ENCODE measurements at regions not wholly inside any gene's neighbourhood (a gene's known extent, or its start where the extent isn't known, plus 50 kb on each side); places are given as distances from the start of the nearest gene placed in this dataset.

DNA sequence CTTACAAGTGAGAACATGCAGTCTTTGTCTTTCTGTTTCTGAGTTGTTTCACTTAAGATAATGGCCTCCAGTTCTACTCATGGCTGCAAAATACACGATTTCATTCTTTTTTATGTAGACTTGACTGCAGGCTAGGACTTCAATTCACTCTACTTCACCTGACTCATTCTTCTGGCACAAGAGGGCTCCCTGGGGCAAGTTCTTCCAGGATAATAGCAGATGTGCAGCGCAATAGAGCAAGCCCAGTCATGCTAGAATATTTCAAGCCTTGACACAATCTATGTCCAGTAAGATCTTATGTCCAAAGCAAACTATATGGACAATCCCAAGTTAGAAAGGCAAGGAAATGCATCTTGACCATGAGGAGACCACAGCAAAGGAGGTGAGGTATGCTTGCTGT lies 211.7 kb upstream of the GADL1 start:
- TF ChIP-seq, protein P1, sequence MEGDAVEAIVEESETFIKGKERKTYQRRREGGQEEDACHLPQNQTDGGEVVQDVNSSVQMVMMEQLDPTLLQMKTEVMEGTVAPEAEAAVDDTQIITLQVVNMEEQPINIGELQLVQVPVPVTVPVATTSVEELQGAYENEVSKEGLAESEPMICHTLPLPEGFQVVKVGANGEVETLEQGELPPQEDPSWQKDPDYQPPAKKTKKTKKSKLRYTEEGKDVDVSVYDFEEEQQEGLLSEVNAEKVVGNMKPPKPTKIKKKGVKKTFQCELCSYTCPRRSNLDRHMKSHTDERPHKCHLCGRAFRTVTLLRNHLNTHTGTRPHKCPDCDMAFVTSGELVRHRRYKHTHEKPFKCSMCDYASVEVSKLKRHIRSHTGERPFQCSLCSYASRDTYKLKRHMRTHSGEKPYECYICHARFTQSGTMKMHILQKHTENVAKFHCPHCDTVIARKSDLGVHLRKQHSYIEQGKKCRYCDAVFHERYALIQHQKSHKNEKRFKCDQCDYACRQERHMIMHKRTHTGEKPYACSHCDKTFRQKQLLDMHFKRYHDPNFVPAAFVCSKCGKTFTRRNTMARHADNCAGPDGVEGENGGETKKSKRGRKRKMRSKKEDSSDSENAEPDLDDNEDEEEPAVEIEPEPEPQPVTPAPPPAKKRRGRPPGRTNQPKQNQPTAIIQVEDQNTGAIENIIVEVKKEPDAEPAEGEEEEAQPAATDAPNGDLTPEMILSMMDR (IDR thresholded peaks at IDR 0.05): no peak
- TF ChIP-seq, protein P2, sequence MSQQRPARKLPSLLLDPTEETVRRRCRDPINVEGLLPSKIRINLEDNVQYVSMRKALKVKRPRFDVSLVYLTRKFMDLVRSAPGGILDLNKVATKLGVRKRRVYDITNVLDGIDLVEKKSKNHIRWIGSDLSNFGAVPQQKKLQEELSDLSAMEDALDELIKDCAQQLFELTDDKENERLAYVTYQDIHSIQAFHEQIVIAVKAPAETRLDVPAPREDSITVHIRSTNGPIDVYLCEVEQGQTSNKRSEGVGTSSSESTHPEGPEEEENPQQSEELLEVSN (IDR thresholded peaks at IDR 0.05; ENCODE audit: borderline replicate concordance, low read depth): no peak
- TF ChIP-seq, protein P3, sequence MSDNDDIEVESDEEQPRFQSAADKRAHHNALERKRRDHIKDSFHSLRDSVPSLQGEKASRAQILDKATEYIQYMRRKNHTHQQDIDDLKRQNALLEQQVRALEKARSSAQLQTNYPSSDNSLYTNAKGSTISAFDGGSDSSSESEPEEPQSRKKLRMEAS (IDR thresholded peaks at IDR 0.05): no peak
- TF ChIP-seq SREBF2 (IDR thresholded peaks at IDR 0.05): no peak
- no peak for TF ChIP-seq MAFK (IDR thresholded peaks at IDR 0.05; ENCODE audit: partially characterized antibody)
- TF ChIP-seq, protein P4, sequence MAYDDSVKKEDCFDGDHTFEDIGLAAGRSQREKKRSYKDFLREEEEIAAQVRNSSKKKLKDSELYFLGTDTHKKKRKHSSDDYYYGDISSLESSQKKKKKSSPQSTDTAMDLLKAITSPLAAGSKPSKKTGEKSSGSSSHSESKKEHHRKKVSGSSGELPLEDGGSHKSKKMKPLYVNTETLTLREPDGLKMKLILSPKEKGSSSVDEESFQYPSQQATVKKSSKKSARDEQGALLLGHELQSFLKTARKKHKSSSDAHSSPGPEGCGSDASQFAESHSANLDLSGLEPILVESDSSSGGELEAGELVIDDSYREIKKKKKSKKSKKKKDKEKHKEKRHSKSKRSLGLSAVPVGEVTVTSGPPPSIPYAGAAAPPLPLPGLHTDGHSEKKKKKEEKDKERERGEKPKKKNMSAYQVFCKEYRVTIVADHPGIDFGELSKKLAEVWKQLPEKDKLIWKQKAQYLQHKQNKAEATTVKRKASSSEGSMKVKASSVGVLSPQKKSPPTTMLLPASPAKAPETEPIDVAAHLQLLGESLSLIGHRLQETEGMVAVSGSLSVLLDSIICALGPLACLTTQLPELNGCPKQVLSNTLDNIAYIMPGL (CRISPR knock-in tag; IDR thresholded peaks at IDR 0.05; ENCODE audit: borderline replicate concordance): no peak
- TF ChIP-seq POLR2A (IDR thresholded peaks at IDR 0.05; ENCODE audit: low read length): no peak

Measured in A549 (cell line).